ENCODE measurements at regions not wholly inside any gene's neighbourhood (a gene's known extent, or its start where the extent isn't known, plus 50 kb on each side); places are given as distances from the start of the nearest gene placed in this dataset.

- no peak for TF ChIP-seq EP300 (IDR thresholded peaks at IDR 0.05; ENCODE audit: borderline replicate concordance)
These were observed 63.6 kb downstream of the PCDH7 start for GRCh38 chr4:30783751-30784150.

DNA sequence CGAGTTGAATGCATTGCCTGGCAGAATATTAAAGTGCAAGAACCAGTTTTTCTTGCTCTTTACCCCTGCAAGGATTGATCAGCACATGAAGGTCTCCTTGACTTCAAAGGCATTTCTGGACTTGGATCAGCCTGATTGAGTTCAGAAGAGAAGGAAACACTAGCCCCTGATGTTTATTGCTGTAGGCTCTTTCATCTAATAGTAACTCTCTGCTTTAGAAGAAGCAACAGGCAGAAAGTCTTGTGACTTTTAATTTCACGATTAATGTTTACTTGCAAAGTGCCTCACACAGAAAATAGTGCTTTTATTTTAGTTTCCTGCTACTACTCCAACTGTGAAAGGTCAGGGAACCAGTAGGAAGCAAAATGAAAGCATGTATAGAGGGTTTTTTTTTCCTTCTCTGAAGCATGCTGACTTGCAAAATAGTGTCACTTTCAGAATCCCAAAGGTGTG is 69.1 kb downstream of the PCDH7 start:
- TF ChIP-seq USF1 (IDR thresholded peaks at IDR 0.05) (no peak; the same call in 1 of the 2 replicates), CEBPB (IDR thresholded peaks at IDR 0.05) (no peak), EP300 (IDR thresholded peaks at IDR 0.05; ENCODE audit: borderline replicate concordance) (peak; percentile 82), ZBTB7A (IDR thresholded peaks at IDR 0.05; ENCODE audit: low read depth) (no peak), FOXM1 (IDR thresholded peaks at IDR 0.05; ENCODE audit: borderline replicate concordance, low read depth) (peak; percentile 75), TAF1 (IDR thresholded peaks at IDR 0.05; ENCODE audit: low read depth) (no peak), CREB1 (IDR thresholded peaks at IDR 0.05; ENCODE audit: low read depth) (no peak), REST (IDR thresholded peaks at IDR 0.05; ENCODE audit: low read depth) (no peak), TEAD4 (IDR thresholded peaks at IDR 0.05) (peak; percentile 54; the same call in 1 of the 2 replicates), RAD21 (IDR thresholded peaks at IDR 0.05; ENCODE audit: low read depth) (no peak; the same call in 1 of the 2 replicates), YY1 (IDR thresholded peaks at IDR 0.05; ENCODE audit: low read depth) (no peak), MAX (IDR thresholded peaks at IDR 0.05) (peak; percentile 80), NFIC (IDR thresholded peaks at IDR 0.05) (peak; percentile 61), TCF12 (IDR thresholded peaks at IDR 0.05; ENCODE audit: low read depth) (peak; percentile 70; the same call in 1 of the 2 replicates), EGR1 (IDR thresholded peaks at IDR 0.05) (no peak)

GRCh38 chr4:30790123-30790522 is 70.0 kb downstream of the PCDH7 start:
- TF ChIP-seq YY1 (IDR thresholded peaks at IDR 0.05; ENCODE audit: low read depth) (no peak), EGR1 (IDR thresholded peaks at IDR 0.05) (no peak), NFIC (IDR thresholded peaks at IDR 0.05) (no peak), CREB1 (IDR thresholded peaks at IDR 0.05; ENCODE audit: low read depth) (no peak), CEBPB (IDR thresholded peaks at IDR 0.05) (no peak), TCF12 (IDR thresholded peaks at IDR 0.05; ENCODE audit: low read depth) (no peak), REST (IDR thresholded peaks at IDR 0.05; ENCODE audit: low read depth) (no peak), MAX (IDR thresholded peaks at IDR 0.05) (no peak), USF1 (IDR thresholded peaks at IDR 0.05) (no peak), ZBTB7A (IDR thresholded peaks at IDR 0.05; ENCODE audit: low read depth) (no peak), TEAD4 (IDR thresholded peaks at IDR 0.05) (no peak)

DNA sequence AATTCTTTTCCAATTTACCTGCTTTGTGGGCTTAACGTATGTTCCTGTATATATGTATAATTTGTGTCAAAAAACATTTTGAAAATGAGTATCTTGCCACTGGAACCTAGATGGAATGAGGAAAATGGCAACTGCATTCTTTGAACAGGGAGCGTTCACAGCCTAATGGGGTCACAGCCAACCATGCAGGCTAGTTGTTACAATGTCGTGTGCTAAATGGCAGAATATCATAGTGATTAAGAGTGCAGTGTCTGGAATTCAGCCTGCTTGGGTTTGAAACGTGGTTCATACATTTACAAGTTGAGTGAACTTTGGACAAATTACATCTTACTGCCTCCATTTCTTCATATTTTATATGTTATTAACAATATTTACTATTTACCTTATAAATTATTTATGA is 70.8 kb downstream of the PCDH7 start:
- TF ChIP-seq CREB1 (IDR thresholded peaks at IDR 0.05; ENCODE audit: low read depth), result no peak

DNA sequence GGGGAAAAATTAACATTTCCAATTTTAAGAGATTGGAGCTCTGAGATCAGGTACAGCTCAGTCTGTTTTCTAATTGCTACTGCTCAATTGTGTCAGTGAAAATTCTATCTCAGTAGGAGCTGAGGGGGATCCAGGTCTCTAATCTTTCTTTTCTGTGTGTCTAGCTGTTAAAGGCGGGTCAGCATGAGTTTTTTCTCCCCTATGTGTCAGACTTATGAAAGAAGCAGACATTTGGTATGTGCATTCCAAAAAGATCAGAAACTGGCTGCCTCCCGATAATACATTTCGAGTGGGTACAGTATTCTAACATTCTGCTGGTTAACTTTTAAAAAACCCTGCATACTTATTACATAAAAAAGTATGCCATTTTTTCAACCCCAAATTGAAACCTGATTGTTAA is 72.4 kb downstream of the PCDH7 start:
- TF ChIP-seq EGR1 (IDR thresholded peaks at IDR 0.05), result no peak
- TF ChIP-seq USF1 (IDR thresholded peaks at IDR 0.05), result no peak
- TF ChIP-seq CREB1 (IDR thresholded peaks at IDR 0.05; ENCODE audit: low read depth), result no peak
- no peak for TF ChIP-seq TEAD4 (IDR thresholded peaks at IDR 0.05)
- no peak for TF ChIP-seq YY1 (IDR thresholded peaks at IDR 0.05; ENCODE audit: low read depth)
- no peak for TF ChIP-seq MAX (IDR thresholded peaks at IDR 0.05)
- TF ChIP-seq RAD21 (IDR thresholded peaks at IDR 0.05; ENCODE audit: low read depth), result no peak
- TF ChIP-seq NFIC (IDR thresholded peaks at IDR 0.05), result no peak
- no peak for TF ChIP-seq ZBTB7A (IDR thresholded peaks at IDR 0.05; ENCODE audit: low read depth)
- TF ChIP-seq REST (IDR thresholded peaks at IDR 0.05; ENCODE audit: low read depth), result no peak
- no peak for TF ChIP-seq FOXM1 (IDR thresholded peaks at IDR 0.05; ENCODE audit: borderline replicate concordance, low read depth)
